Suprapubic skin (tissue), 4 donors: ENCODE measurements at regions not wholly inside any gene's neighbourhood (a gene's known extent, or its start where the extent isn't known, plus 50 kb on each side); places are given as distances from the start of the nearest gene placed in this dataset.

Experiments used
- DNase-seq, 2 donors: peaks; one replicate each; pipeline ENCODE4 v3.0.0-alpha.2; 2019; ENCODE audit warnings: low spot score in 2 of 2
- H3K27ac ChIP-seq: fragments of 200-600 bp; sonication (generic); one replicate; pipeline ENCODE4 v1.5.1; 2019
- H3K27me3 ChIP-seq: fragments of 200-600 bp; sonication (generic); one replicate; pipeline ENCODE4 v1.5.1; 2019
- H3K36me3 ChIP-seq: fragments of 200-600 bp; sonication (generic); one replicate; pipeline ENCODE4 v1.5.1; 2019
- H3K4me1 ChIP-seq: fragments of 200-600 bp; sonication (generic); one replicate; pipeline ENCODE4 v1.5.1; 2019
- H3K4me3 ChIP-seq: fragments of 200-600 bp; sonication (generic); one replicate; pipeline ENCODE4 v1.5.1; 2019; ENCODE audit warnings: mild to moderate bottlenecking
- H3K9me3 ChIP-seq: fragments of 200-600 bp; sonication (generic); one replicate; pipeline ENCODE4 v1.5.1; 2019
- EP300 ChIP-seq: sonication (generic); formaldehyde crosslinking; IDR thresholded peaks from one replicate; pipeline ENCODE4 v1.6.1; 2017; ENCODE audit warnings: antibody characterized with exemption
- POLR2A ChIP-seq, 2 donors: fragments of 450-650 bp; IDR thresholded peaks; one replicate each; pipeline ENCODE4 v1.6.1; 2017; ENCODE audit warnings: antibody characterized with exemption in 2 of 2, mild to moderate bottlenecking in 2 of 2, moderate library complexity in 2 of 2
- POLR2AphosphoS5 ChIP-seq, 3 donors: sonication (generic); formaldehyde crosslinking; IDR thresholded peaks; one replicate each; pipeline ENCODE4 v1.6.1; 2017; ENCODE audit warnings: antibody characterized with exemption in 3 of 3
- WGBS: methylation state at CpG from one replicate; pipeline ENCODE4 v1.1.5; 2018; 5-methylcytosine and 5-hydroxymethylcytosine counted together
- TF ChIP-seq, protein P1 (sequence below), 2 donors: fragments of 200-600 bp in 1 of 2; fragments of 450-650 bp in 1 of 2; sonication (generic) in 1 of 2; IDR thresholded peaks; one replicate each; pipeline ENCODE4 v1.5.1; 2016 to 2019; ENCODE audit warnings: antibody characterized with exemption in 2 of 2, mild to moderate bottlenecking in 1 of 2, moderate library complexity in 1 of 2

GRCh38 chr6:170098428-170099170 is 192.3 kb downstream of the DLL1 start:
- DNase-seq = peak; percentile 40 to 42
- no peaks in the 10 kb centered on the region for H3K36me3 ChIP-seq
- peaks cover 14% of the 10 kb centered on the region for H3K27me3 ChIP-seq
- H3K9me3 ChIP-seq = no peaks in the 10 kb centered on the region
- no peak overlapping the region for H3K27ac ChIP-seq
- WGBS = 92% methylated on average over 12 of the region's 37 CpGs
- H3K4me1 ChIP-seq = no peaks in the 10 kb centered on the region
- no peak overlapping the region for H3K4me3 ChIP-seq
- TF ChIP-seq POLR2A (IDR thresholded peaks at IDR 0.05) (no peak), POLR2AphosphoS5 (IDR thresholded peaks at IDR 0.05) (no peak), EP300 (no peak)
- TF ChIP-seq, protein P1, sequence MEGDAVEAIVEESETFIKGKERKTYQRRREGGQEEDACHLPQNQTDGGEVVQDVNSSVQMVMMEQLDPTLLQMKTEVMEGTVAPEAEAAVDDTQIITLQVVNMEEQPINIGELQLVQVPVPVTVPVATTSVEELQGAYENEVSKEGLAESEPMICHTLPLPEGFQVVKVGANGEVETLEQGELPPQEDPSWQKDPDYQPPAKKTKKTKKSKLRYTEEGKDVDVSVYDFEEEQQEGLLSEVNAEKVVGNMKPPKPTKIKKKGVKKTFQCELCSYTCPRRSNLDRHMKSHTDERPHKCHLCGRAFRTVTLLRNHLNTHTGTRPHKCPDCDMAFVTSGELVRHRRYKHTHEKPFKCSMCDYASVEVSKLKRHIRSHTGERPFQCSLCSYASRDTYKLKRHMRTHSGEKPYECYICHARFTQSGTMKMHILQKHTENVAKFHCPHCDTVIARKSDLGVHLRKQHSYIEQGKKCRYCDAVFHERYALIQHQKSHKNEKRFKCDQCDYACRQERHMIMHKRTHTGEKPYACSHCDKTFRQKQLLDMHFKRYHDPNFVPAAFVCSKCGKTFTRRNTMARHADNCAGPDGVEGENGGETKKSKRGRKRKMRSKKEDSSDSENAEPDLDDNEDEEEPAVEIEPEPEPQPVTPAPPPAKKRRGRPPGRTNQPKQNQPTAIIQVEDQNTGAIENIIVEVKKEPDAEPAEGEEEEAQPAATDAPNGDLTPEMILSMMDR (IDR thresholded peaks at IDR 0.05) = no peak

- H3K4me3 ChIP-seq = no peak overlapping the region
- peak; percentile 43 to 73 for DNase-seq
- H3K27me3 ChIP-seq = peaks cover 14% of the 10 kb centered on the region
- H3K4me1 ChIP-seq = no peaks in the 10 kb centered on the region
- no peaks in the 10 kb centered on the region for H3K9me3 ChIP-seq
- no peaks in the 10 kb centered on the region for H3K36me3 ChIP-seq
- no peak for TF ChIP-seq POLR2A (IDR thresholded peaks at IDR 0.05)
- TF ChIP-seq POLR2AphosphoS5 (IDR thresholded peaks at IDR 0.05) = no peak
- no peak for TF ChIP-seq EP300
- TF ChIP-seq, protein P1 (IDR thresholded peaks at IDR 0.05) = no peak
- 69% methylated on average over 3 of the region's 22 CpGs for WGBS
- H3K27ac ChIP-seq = no peak overlapping the region
Measured at GRCh38 chr6:170097505-170098427, 193.1 kb downstream of the DLL1 start.

- no peaks in the 10 kb centered on the region for H3K36me3 ChIP-seq
- DNase-seq = peak; percentile 31 to 35
- WGBS = 73% methylated on average over 19 of the region's 22 CpGs
Measured at GRCh38 chr6:170096803-170097504, 193.9 kb downstream of the DLL1 start.

DNA sequence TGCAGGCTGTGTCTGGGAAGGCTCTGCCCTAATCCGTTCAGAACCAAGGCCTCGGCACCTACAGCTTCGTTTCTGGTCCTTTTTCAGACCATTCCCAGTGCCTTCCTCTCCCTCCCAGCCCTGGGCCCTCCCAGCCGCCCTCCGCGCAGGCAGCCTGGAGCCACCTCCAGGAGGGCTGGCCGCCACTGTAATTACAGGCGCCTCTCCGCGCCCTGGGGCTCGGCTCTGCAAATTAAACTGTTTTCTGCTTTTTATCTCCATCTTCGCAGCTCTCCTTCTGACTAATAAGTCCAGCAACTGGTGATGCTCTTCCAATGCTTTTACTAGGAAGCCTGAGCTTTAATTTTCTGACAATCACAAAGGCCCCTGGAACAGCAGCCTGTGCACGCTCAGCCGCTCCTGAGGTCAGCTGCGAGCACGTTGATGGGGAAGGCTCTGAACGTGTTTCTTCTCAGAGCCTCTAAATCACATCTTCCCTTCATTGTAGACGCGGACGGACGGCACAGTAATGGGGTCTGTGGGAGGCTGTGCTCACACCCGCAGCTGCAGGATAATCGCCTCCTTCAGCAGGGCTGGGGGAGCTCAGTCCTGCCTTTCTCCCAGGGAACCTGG is 194.6 kb downstream of the DLL1 start:
- WGBS = 62% methylated on average over 22 of the region's 23 CpGs
- TF ChIP-seq POLR2AphosphoS5 (IDR thresholded peaks at IDR 0.05) (no peak), EP300 (no peak), POLR2A (IDR thresholded peaks at IDR 0.05) (no peak)
- TF ChIP-seq, protein P1 (IDR thresholded peaks at IDR 0.05) = no peak
- peak; percentile 45 to 74 for DNase-seq

More at GRCh38 chr6:170096803-170097504, 193.9 kb downstream of the DLL1 start:
- Histone ChIP-seq H3K27me3 (peaks cover 14% of the 10 kb centered on the region), H3K4me1 (no peaks in the 10 kb centered on the region), H3K9me3 (no peaks in the 10 kb centered on the region), H3K27ac (no peak overlapping the region), H3K4me3 (no peak overlapping the region)
- TF ChIP-seq POLR2A (IDR thresholded peaks at IDR 0.05) = no peak
- TF ChIP-seq, protein P1 (IDR thresholded peaks at IDR 0.05) = no peak
- TF ChIP-seq EP300 = no peak
- no peak for TF ChIP-seq POLR2AphosphoS5 (IDR thresholded peaks at IDR 0.05)

More for the DNA sequence above, 194.6 kb downstream of the DLL1 start:
- Histone ChIP-seq H3K36me3 (no peaks in the 10 kb centered on the region), H3K27ac (no peak overlapping the region), H3K27me3 (peaks cover 14% of the 10 kb centered on the region), H3K9me3 (no peaks in the 10 kb centered on the region), H3K4me1 (no peaks in the 10 kb centered on the region), H3K4me3 (no peak overlapping the region)
